ENCODE measurements at regions not wholly inside any gene's neighbourhood (a gene's known extent, or its start where the extent isn't known, plus 50 kb on each side); places are given as distances from the start of the nearest gene placed in this dataset.

DNA sequence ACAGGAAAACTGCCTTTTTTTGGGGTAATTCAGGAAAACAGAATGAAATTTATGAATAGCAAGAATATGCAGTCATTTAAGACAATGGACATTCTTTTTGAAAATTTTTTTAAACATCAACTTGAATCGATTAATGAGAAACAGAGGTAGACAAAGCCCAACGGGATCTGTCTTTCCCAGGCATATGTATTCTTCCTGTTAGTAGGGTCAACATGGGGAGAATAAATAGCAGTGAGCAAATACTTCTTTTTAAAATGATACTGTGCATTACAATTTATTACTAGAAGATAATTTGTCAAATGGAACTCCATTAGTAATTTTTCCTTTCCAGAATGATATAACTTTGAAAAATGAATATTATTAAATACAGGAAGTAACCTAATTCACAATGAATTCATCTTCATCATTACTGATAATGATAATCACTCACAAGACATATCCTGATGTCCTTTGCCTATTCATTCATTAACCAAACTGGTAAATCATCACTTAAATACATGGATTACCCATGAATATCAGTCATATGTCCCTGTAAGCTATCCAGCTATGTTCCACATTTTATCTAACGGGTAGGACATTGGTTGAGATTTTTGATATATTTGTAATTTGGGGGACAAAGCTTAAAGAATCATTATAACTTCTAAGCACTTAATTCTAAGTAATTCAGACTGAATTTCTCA lies 209.2 kb upstream of the CDIN1 start:
- DNase-seq, result no peak

DNA sequence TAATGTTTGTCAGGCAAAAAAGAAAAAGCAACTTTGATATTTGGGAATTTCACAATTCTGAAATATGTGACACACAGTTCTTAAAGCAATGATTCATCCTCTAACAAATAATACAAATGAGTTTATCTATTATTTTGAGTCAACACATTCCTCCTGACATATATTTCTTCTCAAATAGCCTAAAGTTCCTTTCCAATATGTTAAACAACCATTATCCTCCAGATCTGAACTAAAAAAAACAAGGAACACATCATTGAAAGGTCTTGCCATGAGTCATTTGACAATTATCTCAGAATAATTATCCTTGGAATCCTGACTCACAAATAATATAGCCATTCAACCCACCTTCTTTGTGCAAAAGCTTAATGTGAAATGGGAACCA lies 208.7 kb upstream of the CDIN1 start:
- DNase-seq, result no peak

DNA sequence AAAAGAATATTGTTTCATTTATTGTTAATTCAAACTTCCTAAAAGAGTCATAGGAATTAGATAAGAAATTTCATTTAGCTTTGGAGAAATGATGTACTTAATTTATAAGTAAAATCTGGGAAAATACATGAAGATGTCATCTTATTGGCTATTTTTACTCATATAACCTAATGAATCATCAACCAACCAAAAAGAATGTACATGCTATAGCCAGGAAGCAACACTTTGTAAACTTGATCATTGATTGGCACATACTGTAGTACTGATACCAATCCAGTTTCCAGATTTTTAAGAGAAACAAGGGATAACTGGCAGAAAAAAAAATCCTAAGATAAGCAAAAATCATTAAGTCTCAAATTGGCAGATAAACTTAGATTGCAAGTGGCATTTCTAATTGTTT lies 207.9 kb upstream of the CDIN1 start:
- DNase-seq, result no peak

DNA sequence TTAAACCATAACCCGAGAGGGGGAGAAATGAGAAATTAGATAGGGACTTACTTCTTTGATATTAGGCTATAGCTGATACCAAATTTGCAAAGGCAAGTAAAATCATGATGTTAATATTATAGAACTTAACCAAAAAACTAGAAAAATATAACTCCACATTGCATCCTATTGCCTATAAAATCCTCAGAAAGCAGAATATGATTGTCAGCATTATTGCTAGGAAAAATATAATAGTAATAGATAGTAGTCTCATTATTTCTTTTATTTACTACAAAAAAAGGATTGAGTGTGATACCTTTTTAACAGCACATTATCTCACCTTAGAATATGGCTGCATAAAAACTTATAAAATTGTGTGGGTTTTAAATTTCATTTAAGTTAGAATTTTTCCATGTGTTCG lies 206.5 kb upstream of the CDIN1 start:
- no peak for DNase-seq

DNA sequence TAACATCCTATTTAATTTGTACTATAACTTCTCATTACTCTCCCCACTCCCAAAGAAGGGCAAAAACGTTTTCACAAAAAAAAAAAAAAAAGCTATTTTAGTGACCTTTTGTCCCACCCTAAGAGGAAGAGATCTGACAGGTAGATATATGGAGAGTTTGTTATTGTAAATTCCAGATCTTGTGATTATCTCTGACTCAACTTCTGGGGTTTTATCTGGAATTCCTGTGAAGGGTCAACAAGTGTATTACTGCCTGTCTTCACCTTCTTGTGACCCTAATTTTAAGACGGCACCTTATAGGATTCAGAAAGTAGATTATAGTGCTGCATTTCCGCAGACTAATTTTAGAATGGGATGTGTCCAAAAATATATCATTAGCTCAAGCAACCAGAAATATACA lies 205.9 kb upstream of the CDIN1 start:
- DNase-seq, result no peak

DNA sequence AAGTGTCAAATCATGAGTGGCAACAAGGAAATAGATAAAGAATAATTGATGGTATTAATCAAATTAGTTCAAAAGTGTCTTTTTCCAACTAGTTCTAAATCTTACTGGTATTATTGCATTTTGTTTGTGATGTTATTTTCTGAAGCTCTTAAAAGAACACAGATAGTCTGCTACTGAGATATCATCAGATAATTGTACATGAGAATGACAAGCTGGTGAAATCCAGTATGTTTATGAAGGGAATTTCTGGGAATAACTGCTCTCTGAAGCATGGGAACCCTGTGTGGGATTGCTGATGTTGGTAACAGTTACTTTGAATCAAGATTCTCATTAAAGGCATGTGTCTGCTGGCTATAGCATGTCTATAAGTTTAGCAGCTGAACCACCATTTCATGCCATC lies 190.3 kb upstream of the CDIN1 start:
- no peak for DNase-seq

DNA sequence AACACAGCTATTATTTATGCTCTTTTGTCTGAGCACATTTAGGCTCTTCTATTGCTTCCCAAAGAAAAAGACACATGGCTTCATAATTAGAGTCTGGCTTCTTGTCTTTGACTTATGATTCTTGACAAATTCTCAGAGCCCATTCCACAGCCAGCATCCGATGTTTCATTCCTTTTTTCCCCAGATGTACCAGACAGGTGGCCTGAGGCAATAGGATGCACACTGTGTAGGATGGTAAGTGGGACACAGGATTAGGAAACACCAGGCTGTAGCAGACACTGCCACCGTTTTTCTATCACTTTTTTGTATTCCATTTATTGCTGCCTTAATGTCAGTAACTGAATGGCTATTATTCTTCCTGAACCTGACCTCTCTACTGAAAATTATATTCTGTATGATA lies 188.9 kb upstream of the CDIN1 start:
- DNase-seq, result no peak

DNA sequence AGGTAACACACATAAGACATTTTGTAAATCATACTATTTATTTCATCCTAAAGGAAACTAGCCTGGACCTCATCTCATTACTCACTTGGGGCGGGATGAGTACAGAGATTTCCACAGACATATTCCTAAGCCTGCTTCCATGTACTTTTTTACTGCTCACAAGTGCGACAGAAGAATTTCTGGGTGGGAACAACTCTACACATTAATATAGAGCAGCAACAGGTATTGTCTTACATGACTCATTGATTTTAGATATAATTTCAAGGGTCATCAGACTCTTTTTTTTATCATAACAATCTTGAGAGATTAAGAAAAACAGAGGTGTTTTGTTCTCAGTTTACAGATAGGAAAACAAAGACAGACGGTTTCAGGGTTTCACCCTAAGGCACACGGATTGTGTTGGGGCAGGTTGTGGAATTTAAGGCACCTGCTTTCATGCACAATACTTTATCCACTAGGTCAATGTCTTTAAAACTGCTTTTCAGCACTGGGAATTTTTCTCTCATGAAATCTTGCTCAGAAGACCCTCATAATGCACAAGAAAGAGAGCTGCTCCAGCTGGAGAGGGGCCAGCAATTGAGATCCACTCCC lies 186.7 kb upstream of the CDIN1 start:
- DNase-seq, result no peak

DNA sequence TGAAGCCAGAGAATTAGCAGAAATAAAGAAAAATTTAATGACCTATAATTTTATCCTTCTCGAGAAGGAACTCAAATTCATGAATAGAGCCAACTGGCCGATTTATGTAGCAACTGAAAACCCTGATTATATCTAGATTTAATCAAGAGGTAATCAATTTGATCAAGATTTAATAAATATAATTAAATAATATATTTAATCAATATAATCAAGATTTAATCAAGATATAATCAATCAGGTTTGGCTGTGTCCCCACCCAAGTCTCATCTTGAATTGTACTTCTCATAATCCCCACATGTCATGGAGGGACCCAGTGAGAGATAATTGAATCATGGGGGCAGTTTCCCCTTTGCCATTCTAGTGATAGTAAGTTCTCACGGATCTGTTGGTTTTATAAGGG lies 181.2 kb upstream of the CDIN1 start:
- DNase-seq, result no peak

DNA sequence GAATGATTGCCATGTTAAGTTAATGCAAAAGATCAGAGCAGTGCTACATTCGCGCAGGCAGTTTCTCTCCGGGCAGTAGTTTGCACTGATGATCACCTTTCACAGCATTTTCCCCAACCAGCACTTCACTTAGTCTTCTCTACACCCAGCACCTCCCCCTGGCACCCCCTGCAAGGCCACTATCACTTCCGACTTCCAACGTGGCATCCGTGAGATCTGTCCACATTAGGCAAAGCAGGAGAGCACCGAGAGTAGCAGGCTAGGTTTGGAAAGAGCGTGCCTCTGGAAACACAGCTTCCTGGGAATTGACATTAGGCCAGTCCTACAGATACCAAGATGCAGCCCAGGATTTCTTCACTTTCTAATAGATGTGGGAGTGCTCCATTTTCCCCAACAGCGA lies 180.2 kb upstream of the CDIN1 start:
- DNase-seq, result no peak

DNA sequence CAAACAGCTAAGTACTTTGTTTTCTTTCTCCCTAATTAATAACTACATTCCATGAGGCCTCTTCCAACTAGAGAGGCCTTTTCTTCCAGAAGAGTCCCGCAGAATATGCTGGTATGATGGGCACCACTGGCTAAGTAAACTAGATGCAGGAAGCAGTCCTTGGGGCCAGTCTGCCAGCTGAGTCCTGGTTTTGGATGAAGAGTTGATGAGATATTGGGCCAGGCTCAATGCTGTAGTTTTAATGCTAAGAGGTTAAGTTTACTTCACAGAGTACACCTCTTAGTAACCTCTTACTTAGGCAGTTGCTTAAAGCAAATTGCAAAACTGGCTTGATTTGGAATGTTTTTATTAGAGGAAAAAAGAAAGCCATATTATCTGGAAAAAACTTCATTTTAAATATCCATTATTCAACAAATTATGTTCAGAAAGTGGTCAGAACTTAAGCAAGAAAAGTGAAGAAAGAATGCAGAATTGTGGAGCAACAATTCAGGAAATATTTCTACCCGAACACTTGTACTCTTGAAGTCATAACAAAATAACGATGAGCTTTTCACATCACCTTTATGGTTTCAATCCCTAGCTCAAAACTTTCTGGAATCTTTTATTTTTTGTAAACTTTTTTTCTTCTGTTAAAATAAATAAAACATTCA lies 178.4 kb upstream of the CDIN1 start:
- DNase-seq, result peak; percentile 69

DNA sequence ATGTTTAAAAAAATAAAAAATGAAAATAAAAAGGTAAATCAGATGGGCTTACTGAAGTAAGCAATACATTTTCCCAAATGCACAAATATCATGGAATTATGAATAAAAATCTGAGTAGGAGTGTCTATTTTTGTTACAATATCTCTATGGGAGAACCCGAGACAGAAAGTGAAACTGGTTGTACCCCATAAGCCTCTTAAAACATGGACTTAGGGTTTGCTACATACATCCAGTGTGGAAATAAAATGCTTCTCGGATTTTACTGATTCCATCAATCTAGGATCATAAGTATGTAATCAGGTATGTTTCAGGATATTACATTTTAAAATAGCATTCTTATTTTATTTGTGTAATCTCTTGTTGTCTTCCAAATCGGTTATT lies 177.8 kb upstream of the CDIN1 start:
- peak; percentile 81 for DNase-seq

DNA sequence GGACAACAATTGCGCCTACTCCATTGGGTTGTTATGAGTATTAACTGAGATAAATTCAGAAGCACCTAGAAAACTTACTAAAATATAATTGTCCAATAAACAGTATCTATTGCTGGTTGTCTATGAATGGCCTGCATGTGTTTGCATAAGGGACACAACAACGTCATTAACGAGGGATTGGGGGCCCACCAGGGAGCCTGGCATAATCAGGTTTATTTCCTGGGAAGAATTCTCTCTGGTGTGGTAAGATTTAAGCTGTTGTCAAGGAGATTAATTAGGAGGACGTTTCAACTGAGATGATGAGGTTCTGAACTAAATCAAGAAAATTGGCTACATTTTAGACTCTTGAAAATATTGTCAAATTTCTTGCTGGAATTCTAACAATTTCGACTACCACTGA lies 176.1 kb upstream of the CDIN1 start:
- DNase-seq, result peak; percentile 40

DNA sequence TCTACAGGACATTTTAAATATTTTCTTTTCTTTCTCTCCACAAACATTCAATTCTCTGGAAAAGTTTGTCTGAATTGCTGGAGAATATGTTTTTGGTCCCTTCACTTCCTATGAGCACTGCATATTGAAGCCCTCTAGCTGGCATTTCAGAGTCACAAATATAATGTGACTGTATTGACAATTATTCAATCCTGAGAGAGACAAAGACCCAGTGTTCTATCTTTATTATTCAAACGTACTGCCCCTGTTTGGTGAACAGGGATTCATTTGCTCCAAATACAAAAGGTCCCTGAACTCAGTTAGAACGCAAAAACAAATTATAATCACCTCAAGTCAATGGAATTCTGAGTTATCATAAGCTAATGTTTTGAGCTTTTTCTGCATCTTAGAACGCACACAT lies 173.1 kb upstream of the CDIN1 start:
- DNase-seq, result peak; percentile 44

DNA sequence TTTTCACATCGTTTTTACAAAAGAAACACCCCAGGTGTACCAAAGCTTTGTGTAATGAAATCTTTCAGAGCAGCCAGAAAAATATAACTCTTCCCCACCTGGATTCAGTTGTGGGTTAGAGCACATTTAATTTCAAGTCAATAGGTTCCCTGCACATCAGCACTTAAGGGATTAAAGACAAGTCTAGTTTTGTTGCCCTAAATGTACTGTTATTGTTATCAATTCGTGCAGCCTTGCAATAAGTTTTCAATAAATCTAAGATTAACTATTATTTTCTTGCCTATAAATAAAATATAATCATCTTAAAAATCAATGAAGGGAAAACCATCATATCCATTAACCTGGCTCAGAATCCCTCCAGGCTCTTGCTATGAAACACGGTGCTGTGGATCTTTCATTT lies 172.5 kb upstream of the CDIN1 start:
- no peak for DNase-seq

DNA sequence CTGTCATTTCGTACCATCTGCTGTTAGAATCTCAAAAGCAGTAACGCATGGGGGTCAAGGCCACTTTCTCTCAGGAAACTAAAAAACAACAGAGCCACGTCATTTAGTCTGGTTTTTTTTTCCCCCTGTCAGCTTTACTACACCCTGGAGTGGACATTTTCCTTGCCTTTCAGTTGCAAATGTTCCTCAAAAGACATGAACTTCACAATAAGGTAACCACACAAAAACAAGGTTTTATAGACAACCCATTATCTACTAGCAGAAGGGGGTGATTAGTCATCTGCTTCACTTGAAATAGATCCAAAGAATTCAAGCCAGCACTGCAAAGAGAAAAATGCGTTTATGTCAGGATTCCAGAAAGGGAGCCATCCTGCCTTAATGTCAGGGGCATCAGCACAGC lies 171.8 kb upstream of the CDIN1 start:
- peak; percentile 48 for DNase-seq

DNA sequence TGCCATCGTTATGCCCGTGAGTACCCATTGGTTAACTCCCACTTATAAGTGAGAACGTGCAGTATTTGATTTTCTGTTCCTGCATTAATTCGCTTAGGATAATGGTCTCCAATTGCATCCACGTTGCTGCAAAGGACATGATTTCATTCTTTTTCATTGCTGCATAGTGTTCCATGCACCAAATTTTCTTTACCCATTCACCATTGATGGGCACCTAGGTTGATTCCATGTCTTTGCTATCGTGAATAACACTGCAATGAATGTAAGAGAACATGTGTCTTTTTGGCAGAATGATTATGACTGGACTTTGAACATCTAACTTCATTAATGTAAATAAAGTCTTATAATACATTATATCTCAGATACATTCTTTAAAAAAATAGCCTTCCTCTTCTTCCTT lies 169.6 kb upstream of the CDIN1 start:
- DNase-seq, result no peak

DNA sequence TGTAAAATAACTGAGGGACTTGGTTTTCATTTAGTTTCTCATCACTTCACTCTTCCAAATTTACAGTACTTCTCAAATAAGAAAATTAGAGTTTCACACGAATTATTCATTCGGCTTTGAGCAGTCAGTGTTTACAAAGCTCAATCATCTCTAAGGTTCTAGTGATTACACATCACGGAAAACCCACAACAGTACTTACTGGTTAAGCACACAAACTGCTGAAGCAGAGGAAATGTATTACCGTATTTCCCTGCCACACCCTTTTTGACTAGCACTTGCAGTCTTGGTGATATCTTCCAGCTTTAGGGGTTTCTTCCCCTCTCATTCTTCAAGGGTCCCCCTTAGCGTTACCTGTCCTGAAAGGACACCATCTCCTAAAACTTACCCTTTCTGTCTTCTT lies 164.8 kb upstream of the CDIN1 start:
- DNase-seq, result no peak

DNA sequence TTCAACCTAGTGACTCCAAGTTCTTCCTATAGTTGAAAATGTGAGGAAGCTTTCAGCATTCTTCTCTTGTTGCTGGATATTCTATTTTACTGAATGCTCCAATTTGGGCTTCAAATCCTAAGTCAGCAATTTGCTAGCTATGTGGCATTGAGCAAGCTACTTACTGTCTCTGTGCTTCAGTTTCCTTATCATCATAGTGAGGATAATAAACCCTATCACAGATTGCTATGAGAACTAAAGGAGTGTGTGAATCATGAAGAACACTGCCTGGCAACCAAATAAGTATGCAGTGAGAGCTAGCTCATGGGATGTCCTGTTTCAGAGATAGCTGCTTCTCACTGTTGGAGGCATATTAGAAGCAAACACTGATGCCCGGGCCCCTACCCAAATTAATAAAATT lies 163.8 kb upstream of the CDIN1 start:
- DNase-seq, result peak; percentile 9

DNA sequence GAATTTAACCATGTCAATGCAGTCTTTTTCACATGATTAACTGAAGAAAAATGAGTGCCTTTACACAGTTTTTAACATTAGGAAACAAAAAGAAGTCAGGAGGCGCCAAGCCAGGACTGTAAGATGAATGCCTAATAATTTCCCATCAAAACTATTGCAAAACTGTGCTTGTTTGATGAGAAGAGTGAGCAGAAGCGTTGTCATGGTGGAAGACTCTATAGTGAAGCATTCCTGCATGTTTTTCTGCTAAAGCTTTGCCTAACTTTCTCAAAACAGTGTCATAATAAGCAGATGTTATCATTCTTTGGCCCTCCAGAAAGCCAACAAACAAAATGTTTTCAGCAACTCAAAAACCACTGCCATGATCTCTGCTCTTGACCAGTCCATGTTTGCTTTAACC lies 156.8 kb upstream of the CDIN1 start:
- no peak for DNase-seq

DNA sequence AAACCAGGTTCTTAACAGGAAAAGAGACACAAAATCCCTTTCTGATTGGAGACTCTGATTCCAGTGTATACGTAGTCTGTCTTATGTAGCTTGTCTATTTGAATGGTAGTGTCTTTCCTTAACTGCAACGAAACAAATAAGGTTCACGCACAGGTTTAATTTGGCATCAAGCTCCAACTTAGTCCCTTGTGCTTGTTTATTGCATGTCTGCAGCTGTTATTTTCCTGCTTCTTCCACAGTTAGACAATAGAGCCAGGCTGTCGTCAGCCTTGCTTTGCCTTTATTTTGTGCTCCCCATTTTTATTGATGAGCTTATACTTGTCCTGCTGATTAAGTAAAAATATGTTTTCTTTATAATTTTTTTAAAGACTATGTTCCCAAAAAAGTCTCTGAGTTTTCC lies 152.7 kb upstream of the CDIN1 start:
- no peak for DNase-seq

DNA sequence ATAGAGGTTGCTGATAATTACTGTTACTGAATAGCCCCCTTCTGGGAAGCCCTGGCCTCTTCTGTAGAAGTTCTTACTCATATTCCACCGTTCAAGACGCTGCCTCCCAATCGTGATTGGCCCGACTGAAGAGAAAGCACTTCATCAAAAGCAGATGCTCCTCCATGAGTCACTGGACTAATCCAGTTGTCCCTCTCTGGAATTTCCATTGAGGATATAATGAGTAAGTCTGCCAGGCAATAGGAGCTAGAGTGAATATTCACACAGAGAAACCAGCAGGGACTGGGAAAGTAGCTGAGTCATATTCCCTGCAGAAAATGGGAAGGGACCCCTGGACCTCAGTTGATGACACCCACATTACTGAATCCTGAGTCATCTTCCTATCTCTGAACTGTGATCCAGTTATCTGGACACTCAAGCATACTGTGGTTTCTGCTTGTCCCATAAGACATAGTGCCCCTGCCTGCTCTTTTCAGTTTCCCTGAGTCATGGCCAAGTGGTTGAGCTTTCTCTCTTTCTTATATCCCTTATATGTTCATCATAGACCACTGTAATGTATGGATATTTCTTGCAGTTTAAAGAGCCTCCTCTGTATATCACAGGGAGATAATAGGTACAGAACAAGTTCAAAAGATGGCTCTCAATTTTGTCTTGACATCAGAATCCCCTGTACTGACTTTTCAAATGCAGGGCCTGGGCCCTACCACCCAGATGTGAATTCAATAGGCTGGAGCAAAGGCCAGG lies 151.2 kb upstream of the CDIN1 start:
- DNase-seq, result peak; percentile 96

DNA sequence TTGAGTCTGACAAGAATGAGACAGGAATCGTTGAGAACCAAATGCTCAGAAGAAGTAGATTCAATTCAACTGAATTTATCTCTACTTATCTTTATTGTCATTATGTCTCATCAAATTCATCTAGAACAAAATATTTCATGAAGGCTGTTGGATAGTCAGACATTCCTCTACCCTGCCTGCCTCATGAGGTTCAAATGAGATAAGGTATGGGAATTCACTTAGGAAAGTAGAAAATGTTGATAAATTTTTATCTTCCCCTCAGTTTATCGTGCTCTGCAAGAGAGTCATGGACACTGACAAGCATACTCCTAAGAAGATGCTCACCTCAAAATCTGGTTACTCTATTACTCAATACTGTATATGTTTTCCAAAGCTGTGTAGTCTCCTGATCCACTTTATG lies 149.7 kb upstream of the CDIN1 start:
- peak; percentile 33 for DNase-seq

DNA sequence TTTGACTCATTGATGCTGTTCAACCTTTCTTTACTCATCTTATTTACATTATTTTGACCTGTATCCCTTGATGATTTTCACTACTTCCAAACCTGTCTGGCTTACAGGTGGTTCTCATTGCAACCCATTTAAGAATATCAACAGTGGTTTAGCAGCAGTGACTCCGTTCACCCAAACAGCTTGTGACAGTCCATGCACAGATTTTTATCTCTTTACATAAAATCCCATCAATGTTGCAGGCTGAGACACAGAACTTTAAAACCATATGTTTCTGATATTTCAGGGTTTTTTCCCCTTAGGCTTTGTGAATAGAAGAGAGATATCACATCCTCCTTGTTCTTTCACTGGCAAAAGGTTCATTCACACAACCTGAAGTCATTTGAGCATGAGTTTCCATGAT lies 149.1 kb upstream of the CDIN1 start:
- no peak for DNase-seq

All from OCI-M1 (cell line).